ENCODE measurements at regions not wholly inside any gene's neighbourhood (a gene's known extent, or its start where the extent isn't known, plus 50 kb on each side); places are given as distances from the start of the nearest gene placed in this dataset.

GRCh38 chr5:33273985-33274384 is 166.8 kb upstream of the TARS1 start:
- TF ChIP-seq EZH2 (IDR thresholded peaks at IDR 0.05; ENCODE audit: borderline replicate concordance, insufficient read depth, low read length, poor library complexity, severe bottlenecking) (no peak), MXI1 (conservative IDR thresholded peaks at IDR 0.05; ENCODE audit: poor library complexity, severe bottlenecking) (no peak), CTCF (IDR thresholded peaks at IDR 0.05; ENCODE audit: poor library complexity, severe bottlenecking) (no peak), POLR2AphosphoS5 (IDR thresholded peaks at IDR 0.05) (no peak), TAF1 (IDR thresholded peaks at IDR 0.05; ENCODE audit: low read depth) (no peak)

Measured in neural cell (in vitro differentiated cells).